ENCODE measurements at regions not wholly inside any gene's neighbourhood (a gene's known extent, or its start where the extent isn't known, plus 50 kb on each side); places are given as distances from the start of the nearest gene placed in this dataset.
"Not testable (repeated sequence)": the region's sequence is repeated elsewhere in the genome, so short reads cannot be mapped to it uniquely, and the experiment has no call there.

DNA sequence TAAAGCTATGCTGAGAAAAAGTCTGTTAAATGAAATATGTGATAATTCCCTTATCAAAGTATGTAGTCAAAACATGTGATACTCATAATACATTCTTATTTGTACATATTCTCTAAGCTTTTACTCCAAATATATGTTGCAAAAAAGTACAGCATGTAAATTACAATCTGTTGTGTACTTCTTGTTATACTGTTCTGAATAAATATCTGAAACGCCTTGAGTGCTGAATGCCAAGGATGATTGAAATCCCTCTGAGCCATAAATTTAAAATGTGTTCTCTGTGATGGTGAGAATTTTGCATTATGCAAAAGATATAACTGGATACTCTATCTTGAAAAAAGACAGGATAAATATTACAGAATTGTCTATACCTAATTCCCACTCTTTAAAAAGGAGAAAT, 1128.0 kb downstream of the STPG2 start:
- H3K9me3 ChIP-seq (ENCODE audit: low read depth, low read length): peaks cover 3% of the 10 kb centered on the region
- no peak for TF ChIP-seq CTCF (IDR thresholded peaks at IDR 0.05; ENCODE audit: extremely low read depth, low read depth, low read length)
- no peaks in the 10 kb centered on the region for H3K4me1 ChIP-seq (ENCODE audit: insufficient read depth, low read length)
- H3K4me2 ChIP-seq (ENCODE audit: insufficient read depth, low read length): no peak overlapping the region
- no peaks in the 10 kb centered on the region for H3K27me3 ChIP-seq (ENCODE audit: insufficient read depth, low read length)
- no peaks in the 10 kb centered on the region for H3K79me2 ChIP-seq (ENCODE audit: insufficient read depth, low read length)
- DNase-seq (ENCODE audit: insufficient read length, low spot score, missing footprints): no peak
- H3K27ac ChIP-seq (ENCODE audit: low read depth, low read length): no peak overlapping the region
- no peaks in the 10 kb centered on the region for H3K36me3 ChIP-seq (ENCODE audit: insufficient read depth, low read length)
- no peak overlapping the region for H2AFZ ChIP-seq (ENCODE audit: low read length)
- H3K4me3 ChIP-seq (ENCODE audit: insufficient read depth, low read length): no peak overlapping the region
- H4K20me1 ChIP-seq (ENCODE audit: insufficient read depth, low read length): no peaks in the 10 kb centered on the region

DNA sequence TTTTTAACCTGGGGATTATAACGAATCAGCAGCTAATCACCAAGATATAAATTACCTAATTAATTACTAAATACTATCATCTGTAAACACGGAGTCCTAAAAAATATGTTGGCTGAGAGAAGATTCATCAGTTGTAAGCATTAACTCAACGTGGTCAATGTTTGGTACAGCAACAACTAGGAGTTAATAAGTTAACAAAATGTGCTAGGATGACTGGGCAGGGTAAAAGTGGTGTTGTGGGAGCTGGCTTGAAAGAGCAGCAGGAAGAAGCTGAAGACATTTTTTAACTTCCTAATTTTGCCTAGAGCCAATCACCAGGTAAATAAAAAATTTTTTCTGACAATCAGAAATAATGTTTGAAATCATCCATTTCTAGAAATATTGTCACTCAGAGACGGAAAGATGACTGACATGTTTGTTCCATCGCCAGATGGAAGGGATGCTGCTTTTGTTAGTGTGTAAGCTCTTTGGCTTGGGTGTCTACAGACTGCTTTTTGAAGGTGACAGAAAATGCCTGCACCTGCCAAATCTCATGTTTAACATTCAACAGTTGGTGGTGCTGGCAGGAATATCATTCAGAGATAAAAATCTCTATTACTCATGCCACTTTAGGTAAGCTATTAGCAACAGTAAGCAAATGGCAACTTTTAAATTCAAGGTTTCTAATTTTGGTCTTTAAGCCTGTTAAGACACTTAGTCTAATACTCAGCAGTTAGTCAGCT, 1126.9 kb downstream of the STPG2 start:
- no peak for TF ChIP-seq CTCF (IDR thresholded peaks at IDR 0.05; ENCODE audit: extremely low read depth, low read depth, low read length)
- Histone ChIP-seq H3K27me3 (ENCODE audit: insufficient read depth, low read length) (no peaks in the 10 kb centered on the region), H3K9me3 (ENCODE audit: low read depth, low read length) (no peaks in the 10 kb centered on the region), H3K4me1 (ENCODE audit: insufficient read depth, low read length) (no peaks in the 10 kb centered on the region), H3K36me3 (ENCODE audit: insufficient read depth, low read length) (no peaks in the 10 kb centered on the region), H3K79me2 (ENCODE audit: insufficient read depth, low read length) (no peaks in the 10 kb centered on the region), H4K20me1 (ENCODE audit: insufficient read depth, low read length) (no peaks in the 10 kb centered on the region), H2AFZ (ENCODE audit: low read length) (no peak overlapping the region), H3K27ac (ENCODE audit: low read depth, low read length) (no peak overlapping the region), H3K4me2 (ENCODE audit: insufficient read depth, low read length) (no peak overlapping the region), H3K4me3 (ENCODE audit: insufficient read depth, low read length) (no peak overlapping the region)
- DNase-seq (ENCODE audit: insufficient read length, low spot score, missing footprints): no peak

DNA sequence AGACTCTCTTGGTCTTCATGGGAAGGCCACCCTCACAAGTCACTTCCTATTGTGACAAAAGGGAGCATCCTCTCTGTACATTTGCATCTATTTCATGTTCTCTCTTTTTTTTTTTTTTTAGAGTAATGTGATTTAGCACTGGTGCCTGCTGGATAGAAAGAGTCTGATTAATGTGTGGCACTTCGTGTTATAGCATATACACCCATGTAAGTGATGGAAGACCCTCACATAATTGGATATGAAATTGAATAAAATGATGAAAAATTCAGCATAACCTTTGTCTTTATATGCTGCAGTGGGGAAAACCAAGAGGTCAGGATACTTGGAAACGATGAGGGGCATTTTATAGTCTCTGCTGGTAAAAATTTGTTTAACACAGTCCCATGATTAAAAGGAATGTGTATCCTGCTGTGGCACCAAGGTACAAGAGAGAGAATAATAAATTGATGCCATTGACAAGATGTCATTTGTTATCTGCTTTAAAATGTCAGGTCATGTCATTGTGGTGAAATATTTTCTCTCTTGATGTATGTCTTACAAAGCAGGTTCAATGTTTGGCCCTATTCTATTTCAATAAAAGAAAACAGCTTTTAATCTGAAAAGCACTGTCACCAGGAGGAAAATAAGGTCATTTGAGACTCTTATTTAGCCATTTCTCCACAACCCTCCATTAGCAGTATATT, 1115.4 kb downstream of the STPG2 start:
- Histone ChIP-seq H3K79me2 (ENCODE audit: insufficient read depth, low read length) (no peaks in the 10 kb centered on the region), H4K20me1 (ENCODE audit: insufficient read depth, low read length) (no peaks in the 10 kb centered on the region), H3K9me3 (ENCODE audit: low read depth, low read length) (no peaks in the 10 kb centered on the region), H3K27me3 (ENCODE audit: insufficient read depth, low read length) (no peaks in the 10 kb centered on the region), H3K4me3 (ENCODE audit: insufficient read depth, low read length) (no peak overlapping the region), H3K4me2 (ENCODE audit: insufficient read depth, low read length) (no peak overlapping the region), H3K36me3 (ENCODE audit: insufficient read depth, low read length) (no peaks in the 10 kb centered on the region), H2AFZ (ENCODE audit: low read length) (no peak overlapping the region), H3K4me1 (ENCODE audit: insufficient read depth, low read length) (no peaks in the 10 kb centered on the region), H3K27ac (ENCODE audit: low read depth, low read length) (no peak overlapping the region)
- DNase-seq (ENCODE audit: insufficient read length, low spot score, missing footprints): no peak
- no peak for TF ChIP-seq CTCF (IDR thresholded peaks at IDR 0.05; ENCODE audit: extremely low read depth, low read depth, low read length)

- TF ChIP-seq CTCF (IDR thresholded peaks at IDR 0.05; ENCODE audit: extremely low read depth, low read depth, low read length): no peak
- Histone ChIP-seq H3K36me3 (ENCODE audit: insufficient read depth, low read length) (no peaks in the 10 kb centered on the region), H3K79me2 (ENCODE audit: insufficient read depth, low read length) (no peaks in the 10 kb centered on the region), H3K4me3 (ENCODE audit: insufficient read depth, low read length) (no peak overlapping the region), H3K4me2 (ENCODE audit: insufficient read depth, low read length) (no peak overlapping the region), H3K4me1 (ENCODE audit: insufficient read depth, low read length) (no peaks in the 10 kb centered on the region), H3K27ac (ENCODE audit: low read depth, low read length) (no peak overlapping the region), H3K9me3 (ENCODE audit: low read depth, low read length) (no peaks in the 10 kb centered on the region), H2AFZ (ENCODE audit: low read length) (no peak overlapping the region), H3K27me3 (ENCODE audit: insufficient read depth, low read length) (no peaks in the 10 kb centered on the region), H4K20me1 (ENCODE audit: insufficient read depth, low read length) (no peaks in the 10 kb centered on the region)
- no peak for DNase-seq (ENCODE audit: insufficient read length, low spot score, missing footprints)
These were observed 1114.5 kb downstream of the STPG2 start for GRCh38 chr4:97028785-97029184.

- not testable (repeated sequence) for H4K20me1 ChIP-seq (ENCODE audit: insufficient read depth, low read length); H3K36me3 ChIP-seq (ENCODE audit: insufficient read depth, low read length); H3K79me2 ChIP-seq (ENCODE audit: insufficient read depth, low read length); H3K4me3 ChIP-seq (ENCODE audit: insufficient read depth, low read length); H3K4me2 ChIP-seq (ENCODE audit: insufficient read depth, low read length); H3K9me3 ChIP-seq (ENCODE audit: low read depth, low read length); H3K4me1 ChIP-seq (ENCODE audit: insufficient read depth, low read length); H3K27me3 ChIP-seq (ENCODE audit: insufficient read depth, low read length); H2AFZ ChIP-seq (ENCODE audit: low read length); H3K27ac ChIP-seq (ENCODE audit: low read depth, low read length); DNase-seq (ENCODE audit: insufficient read length, low spot score, missing footprints)
These were observed 1105.7 kb downstream of the STPG2 start for GRCh38 chr4:97037411-97038145.
